ENCODE measurements at regions not wholly inside any gene's neighbourhood (a gene's known extent, or its start where the extent isn't known, plus 50 kb on each side); places are given as distances from the start of the nearest gene placed in this dataset.
"Not testable (repeated sequence)": the region's sequence is repeated elsewhere in the genome, so short reads cannot be mapped to it uniquely, and the experiment has no call there.

- DNase-seq, result peak; percentile 9 to 32
These were observed 63.0 kb downstream of the CYP4A11 start for GRCh38 chr1:46878173-46878782.

DNA sequence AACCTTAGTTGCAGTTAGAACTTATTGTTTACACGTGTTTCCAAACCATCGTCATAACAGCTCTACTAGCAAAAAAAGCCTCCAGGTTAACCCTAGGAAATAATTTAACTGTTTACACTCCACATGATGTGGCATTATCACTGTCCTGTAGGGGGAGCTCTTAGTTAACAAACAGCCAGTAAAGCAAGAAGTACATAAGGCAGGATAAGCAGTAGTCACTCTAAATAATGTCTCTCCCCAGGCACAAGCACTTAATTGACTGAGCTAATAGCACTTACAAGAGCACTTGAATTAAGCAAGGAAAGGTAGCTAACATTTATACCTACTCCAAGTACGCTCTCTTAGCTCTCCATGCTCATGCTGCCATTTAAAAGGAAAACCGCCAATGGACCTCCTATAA, 65.2 kb downstream of the CYP4A11 start:
- DNase-seq, result not testable (repeated sequence)

Data from stimulated activated CD4-positive, alpha-beta T cell treated with anti-CD3 and anti-CD28 coated beads, Interleukin-2, amount 100 ng/mL, for 48 hours (primary cell).